ENCODE measurements at regions not wholly inside any gene's neighbourhood (a gene's known extent, or its start where the extent isn't known, plus 50 kb on each side); places are given as distances from the start of the nearest gene placed in this dataset.

DNA sequence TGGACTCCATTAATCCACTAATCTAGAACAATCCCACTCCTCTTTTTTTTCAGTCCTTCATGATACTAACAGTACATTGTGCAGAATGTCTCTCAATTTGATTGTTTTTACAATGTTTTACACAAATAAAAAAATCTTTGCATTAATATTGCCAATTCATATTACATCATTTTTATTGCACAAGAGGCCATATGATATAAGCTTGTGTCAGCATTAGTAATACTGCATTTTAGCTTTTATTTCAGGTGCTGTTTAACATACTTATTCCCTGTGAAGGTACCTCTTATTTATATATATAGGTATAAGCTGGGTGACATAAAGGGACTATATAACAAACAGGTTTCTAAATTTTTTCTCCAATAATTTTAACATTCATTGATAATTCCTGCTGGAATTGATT lies 737.4 kb downstream of the DNAH5 start:
- DNase-seq = no peak
- TF ChIP-seq, protein P1, sequence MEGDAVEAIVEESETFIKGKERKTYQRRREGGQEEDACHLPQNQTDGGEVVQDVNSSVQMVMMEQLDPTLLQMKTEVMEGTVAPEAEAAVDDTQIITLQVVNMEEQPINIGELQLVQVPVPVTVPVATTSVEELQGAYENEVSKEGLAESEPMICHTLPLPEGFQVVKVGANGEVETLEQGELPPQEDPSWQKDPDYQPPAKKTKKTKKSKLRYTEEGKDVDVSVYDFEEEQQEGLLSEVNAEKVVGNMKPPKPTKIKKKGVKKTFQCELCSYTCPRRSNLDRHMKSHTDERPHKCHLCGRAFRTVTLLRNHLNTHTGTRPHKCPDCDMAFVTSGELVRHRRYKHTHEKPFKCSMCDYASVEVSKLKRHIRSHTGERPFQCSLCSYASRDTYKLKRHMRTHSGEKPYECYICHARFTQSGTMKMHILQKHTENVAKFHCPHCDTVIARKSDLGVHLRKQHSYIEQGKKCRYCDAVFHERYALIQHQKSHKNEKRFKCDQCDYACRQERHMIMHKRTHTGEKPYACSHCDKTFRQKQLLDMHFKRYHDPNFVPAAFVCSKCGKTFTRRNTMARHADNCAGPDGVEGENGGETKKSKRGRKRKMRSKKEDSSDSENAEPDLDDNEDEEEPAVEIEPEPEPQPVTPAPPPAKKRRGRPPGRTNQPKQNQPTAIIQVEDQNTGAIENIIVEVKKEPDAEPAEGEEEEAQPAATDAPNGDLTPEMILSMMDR (conservative IDR thresholded peaks at IDR 0.05) = no peak

More for the DNA sequence above, 737.4 kb downstream of the DNAH5 start:
- no peak overlapping the region for H3K9ac ChIP-seq (ENCODE audit: extremely low read depth, insufficient read length, low read length)
- H3K79me2 ChIP-seq (ENCODE audit: insufficient read depth, low read length) = no peaks in the 10 kb centered on the region
- no peaks in the 10 kb centered on the region for H3K23me2 ChIP-seq (ENCODE audit: insufficient read length, low read depth, low read length, poor library complexity, severe bottlenecking)
- H2BK120ac ChIP-seq (ENCODE audit: low read depth, low read length, poor library complexity, severe bottlenecking) = no peak overlapping the region
- no peak overlapping the region for H3K27ac ChIP-seq (ENCODE audit: insufficient read length, low read depth, low read length)
- no peak overlapping the region for H3K18ac ChIP-seq (ENCODE audit: insufficient read length, low read depth, low read length)
- no peaks in the 10 kb centered on the region for H4K20me1 ChIP-seq (ENCODE audit: control insufficient read depth, insufficient read depth, insufficient read length)
- no peak overlapping the region for H3K56ac ChIP-seq (ENCODE audit: insufficient read length, low read depth, low read length)
- H3K4ac ChIP-seq (ENCODE audit: low read depth, low read length) = no peak overlapping the region
- H2BK15ac ChIP-seq (ENCODE audit: low read depth, low read length) = no peak overlapping the region
- H4K91ac ChIP-seq (ENCODE audit: insufficient read length, low read depth, low read length) = no peak overlapping the region
- no peak overlapping the region for H3T11ph ChIP-seq (ENCODE audit: low read length)
- Mint-ChIP-seq H3K36me3 (ENCODE audit: insufficient read depth in 1 of 3, low read depth in 3 of 3) (peaks cover 2 to 15% (median 6%) of the 10 kb centered on the region in 3 experiments; a peak in 5 of 7 replicates), H3K9me3 (peaks cover 9 to 10% of the 10 kb centered on the region in 2 experiments), H3K4me3 (no peak overlapping the region), H3K27me3 (ENCODE audit: low read depth) (no peaks in the 10 kb centered on the region), H3K27ac (no peak overlapping the region), H3K4me1 (peaks cover 0 to 6% of the 10 kb centered on the region in 2 experiments; a peak in 2 of 4 replicates)
- no peaks in the 10 kb centered on the region for H3K4me1 ChIP-seq (ENCODE audit: insufficient read depth, low read length)
- no peak overlapping the region for H3K23ac ChIP-seq (ENCODE audit: insufficient read length, low read depth, low read length)
- no peaks in the 10 kb centered on the region for H3K27me3 ChIP-seq (ENCODE audit: insufficient read depth, low read length)
- H4K8ac ChIP-seq (replicated peaks; ENCODE audit: insufficient read length, low read depth, low read length) = no peak overlapping the region
- H3K9me3 ChIP-seq (ENCODE audit: control insufficient read depth, low read depth, low read length) = no peaks in the 10 kb centered on the region
- no peak overlapping the region for H4K5ac ChIP-seq (ENCODE audit: insufficient read length, low read depth, low read length)
- no peak overlapping the region for H2AFZ ChIP-seq (ENCODE audit: low read length)
- H2BK20ac ChIP-seq (ENCODE audit: low read depth, low read length, poor library complexity, severe bottlenecking) = no peak overlapping the region
- no peak overlapping the region for H2BK12ac ChIP-seq (ENCODE audit: insufficient read length, low read depth, low read length)
- H3K79me1 ChIP-seq (ENCODE audit: insufficient read depth, low read depth, low read length, poor library complexity, severe bottlenecking) = no peaks in the 10 kb centered on the region
- no peak overlapping the region for H3K4me2 ChIP-seq (ENCODE audit: insufficient read depth, insufficient read length, low read length)
- H3K14ac ChIP-seq (ENCODE audit: insufficient read depth, low read length) = no peak overlapping the region
- H2BK5ac ChIP-seq (ENCODE audit: insufficient read length, low read length) = no peak overlapping the region
- H2AK5ac ChIP-seq (ENCODE audit: insufficient read length, low read length) = no peak overlapping the region
